HG03354 (cell line): ENCODE measurements at regions not wholly inside any gene's neighbourhood (a gene's known extent, or its start where the extent isn't known, plus 50 kb on each side); places are given as distances from the start of the nearest gene placed in this dataset.

Source experiments
- ATAC-seq: cut with Tn5 transposase; IDR thresholded peaks from one replicate; pipeline ENCODE4 v1.9.1; 2021; ENCODE audit warnings: mild to moderate bottlenecking; ENCODE audit not compliant: unreplicated experiment, poor library complexity, severe bottlenecking

DNA sequence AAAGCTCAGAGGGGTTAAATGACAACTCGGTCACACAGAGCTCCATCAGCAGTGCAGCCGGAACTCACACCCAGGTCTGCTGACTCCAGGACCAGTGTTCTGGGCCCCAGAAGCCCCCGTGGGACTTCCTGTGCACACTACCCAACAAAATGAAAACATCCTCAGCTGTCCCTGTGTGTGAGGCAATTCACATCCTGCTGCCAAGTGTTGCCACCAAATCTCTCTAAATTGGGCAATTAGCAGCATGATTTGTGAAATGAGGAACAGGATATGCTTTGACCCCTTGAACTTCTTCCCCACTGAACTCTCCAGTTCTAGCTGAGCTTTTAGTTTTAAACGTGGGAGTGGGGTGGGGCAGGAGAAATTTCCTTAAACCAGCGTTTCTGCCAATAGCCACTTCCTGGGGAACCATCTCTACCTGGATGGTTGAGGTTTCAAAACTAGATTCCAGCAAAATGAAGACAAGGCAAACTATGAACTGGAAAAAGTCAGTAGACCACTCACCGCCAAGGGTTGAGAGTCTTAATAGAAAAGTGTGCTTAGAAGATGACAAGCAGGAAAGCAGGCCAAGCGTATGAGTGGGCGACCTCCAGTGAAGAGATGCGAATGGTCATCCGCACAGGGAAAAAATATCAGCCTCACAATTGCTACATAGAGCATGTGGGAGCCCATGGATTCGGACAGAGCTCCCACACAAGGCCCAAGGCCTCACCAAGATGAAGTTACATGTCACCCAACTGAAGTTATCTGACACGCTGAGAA, 51.9 kb upstream of the CHST15 start:
- ATAC-seq = no peak

DNA sequence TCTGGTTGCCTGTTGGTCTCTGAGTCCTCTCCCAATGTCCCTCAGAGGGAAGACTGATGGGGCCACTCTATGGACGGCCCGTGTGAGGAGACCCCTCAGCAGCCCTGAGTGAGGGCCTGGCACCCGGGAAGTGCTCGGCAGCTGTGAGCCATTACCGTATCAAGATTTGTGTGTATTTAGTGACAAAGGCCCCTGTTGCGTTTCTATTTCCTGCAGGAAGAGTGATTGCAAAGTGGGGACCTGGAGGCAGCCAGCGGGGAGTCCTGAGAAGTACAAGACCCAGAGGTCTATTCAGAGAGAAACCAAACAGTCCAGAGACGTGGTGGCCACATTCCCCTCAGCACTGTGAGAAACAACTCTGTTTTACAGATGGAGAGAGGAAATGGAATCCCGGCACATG, 51.1 kb upstream of the CHST15 start:
- no peak for ATAC-seq

DNA sequence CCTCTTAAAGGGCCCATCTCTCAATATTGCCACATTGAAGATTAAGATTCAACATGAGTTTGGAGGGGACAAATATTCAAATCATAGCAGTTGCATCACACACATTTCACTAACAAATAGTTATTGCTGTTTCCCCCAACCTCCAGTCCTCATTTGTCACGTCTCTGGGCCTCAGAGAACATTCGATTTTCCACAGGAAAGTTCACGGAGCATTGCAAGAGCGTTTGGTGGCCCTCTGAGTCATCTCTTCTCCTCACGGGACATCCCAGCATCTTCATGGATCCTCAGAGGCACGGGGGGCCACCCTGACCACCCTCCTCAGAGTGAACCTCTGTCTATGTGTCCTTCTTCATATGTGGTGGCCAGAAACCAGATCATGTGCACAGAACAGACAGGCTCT, 50.3 kb upstream of the CHST15 start:
- no peak for ATAC-seq
